ENCODE measurements at regions not wholly inside any gene's neighbourhood (a gene's known extent, or its start where the extent isn't known, plus 50 kb on each side); places are given as distances from the start of the nearest gene placed in this dataset.

GRCh38 chr12:94909663-94910062, 93.8 kb downstream of the NDUFA12 start:
- TF ChIP-seq CTCF (IDR thresholded peaks at IDR 0.05; ENCODE audit: low read length) (no peak), EZH2 (optimal IDR thresholded peaks at IDR 0.05; ENCODE audit: low read depth, low read length) (no peak), EZH2phosphoT487 (IDR thresholded peaks at IDR 0.05; ENCODE audit: low read length) (no peak)
